Lower leg skin (tissue), 4 donors: ENCODE measurements at regions not wholly inside any gene's neighbourhood (a gene's known extent, or its start where the extent isn't known, plus 50 kb on each side); places are given as distances from the start of the nearest gene placed in this dataset.

Experiments used
- DNase-seq, 2 donors: peaks; one replicate each; pipeline ENCODE4 v3.0.0-alpha.2; 2019; ENCODE audit warnings: low spot score in 2 of 2
- H3K4me3 ChIP-seq: fragments of 200-600 bp; sonication (generic); 2 replicates; pipeline ENCODE4 v1.5.1; 2017; ENCODE audit warnings: mild to moderate bottlenecking, low read depth; ENCODE audit not compliant: poor library complexity, severe bottlenecking
- CTCF ChIP-seq, 3 donors: fragments of 450-650 bp; IDR thresholded peaks; one replicate each; pipeline ENCODE4 v1.5.1; 2016; ENCODE audit warnings: antibody characterized with exemption in 3 of 3, mild to moderate bottlenecking in 3 of 3, moderate library complexity in 2 of 3
- POLR2A ChIP-seq, 2 donors: fragments of 450-650 bp; IDR thresholded peaks; one replicate each; pipeline ENCODE4 v1.6.1; 2016 to 2017; ENCODE audit warnings: antibody characterized with exemption in 2 of 2, mild to moderate bottlenecking in 1 of 2, moderate library complexity in 1 of 2
- WGBS, 2 donors: methylation state at CpG; one replicate each; pipeline ENCODE4 v1.1.5; 2018; 5-methylcytosine and 5-hydroxymethylcytosine counted together
- intact Hi-C: fragments of 100-400 bp; cut with DNase I; formaldehyde crosslinking; loops from one replicate; pipeline ENCODE4 v1.15.0; 2023; ENCODE audit warnings: low total_unique reads

GRCh38 chr15:52976516-52977075 is 186.5 kb upstream of the ONECUT1 start:
- 91 to 94% methylated on average over 9 of the region's 9 CpGs for WGBS, 2 donors
- TF ChIP-seq CTCF (IDR thresholded peaks at IDR 0.05) (no peak), POLR2A (IDR thresholded peaks at IDR 0.05) (no peak)
- intact Hi-C loops, result no loop called here
- H3K4me3 ChIP-seq, result no peak overlapping the region
- no peak for DNase-seq

- intact Hi-C loops, result no loop called here
- WGBS, 2 donors, result 50 to 57% methylated on average over 4 of the region's 4 CpGs
- no peak overlapping the region for H3K4me3 ChIP-seq
- TF ChIP-seq CTCF (IDR thresholded peaks at IDR 0.05) (no peak), POLR2A (IDR thresholded peaks at IDR 0.05) (no peak)
- DNase-seq, result no peak
Observed at GRCh38 chr15:52975941-52976449, 185.9 kb upstream of the ONECUT1 start.

- no peak overlapping the region for H3K4me3 ChIP-seq
- no peak for TF ChIP-seq CTCF (IDR thresholded peaks at IDR 0.05)
- TF ChIP-seq POLR2A (IDR thresholded peaks at IDR 0.05), result no peak
- DNase-seq, result no peak
- intact Hi-C loops, result no loop called here
Observed at GRCh38 chr15:52963865-52964264, 173.7 kb upstream of the ONECUT1 start.

GRCh38 chr15:52960283-52960682 is 170.1 kb upstream of the ONECUT1 start:
- intact Hi-C loops, result no loop called here
- no peak for DNase-seq
- 84 to 85% methylated on average over 6 of the region's 6 CpGs for WGBS, 2 donors
- TF ChIP-seq CTCF (IDR thresholded peaks at IDR 0.05) (no peak), POLR2A (IDR thresholded peaks at IDR 0.05) (no peak)
- H3K4me3 ChIP-seq, result no peak overlapping the region

GRCh38 chr15:52943746-52944145 is 153.6 kb upstream of the ONECUT1 start:
- DNase-seq, result no peak
- H3K4me3 ChIP-seq, result no peak overlapping the region
- TF ChIP-seq CTCF (IDR thresholded peaks at IDR 0.05), result no peak
- TF ChIP-seq POLR2A (IDR thresholded peaks at IDR 0.05), result no peak
- intact Hi-C loops, result no loop called here
- whole genome bisulfite sequencing, 2 donors, result 82 to 88% methylated on average over 2 of the region's 2 CpGs

- DNase-seq, result no peak
- TF ChIP-seq POLR2A (IDR thresholded peaks at IDR 0.05) (no peak), CTCF (IDR thresholded peaks at IDR 0.05) (no peak)
- 96 to 97% methylated on average over 1 of the region's 1 CpG for WGBS, 2 donors
- H3K4me3 ChIP-seq, result no peak overlapping the region
- intact Hi-C loops, result no loop called here
Observed at GRCh38 chr15:52936489-52936888, 146.4 kb upstream of the ONECUT1 start.
